HepG2 (cell line): ENCODE measurements at regions not wholly inside any gene's neighbourhood (a gene's known extent, or its start where the extent isn't known, plus 50 kb on each side); places are given as distances from the start of the nearest gene placed in this dataset.

Source experiments
- CREBL2 ChIP-seq: sonication (generic); formaldehyde crosslinking; IDR thresholded peaks from 2 replicates; pipeline ENCODE4 v1.8.1; 2023; ENCODE audit warnings: missing genetic modification reagents, mild to moderate bottlenecking, borderline replicate concordance
- PAF1 ChIP-seq: IDR thresholded peaks from 2 replicates; pipeline ENCODE4 v1.6.1; 2016; ENCODE audit warnings: missing genetic modification reagents, missing compliant biosample characterization
- SNAPC5 ChIP-seq: sonication (generic); formaldehyde crosslinking; IDR thresholded peaks from 2 replicates; pipeline ENCODE4 v1.8.1; 2023; ENCODE audit warnings: mild to moderate bottlenecking, missing genetic modification reagents, borderline replicate concordance
- YEATS2 ChIP-seq: sonication (generic); formaldehyde crosslinking; IDR thresholded peaks from 2 replicates; pipeline ENCODE4 v1.4.0; 2020; ENCODE audit warnings: missing genetic modification reagents, borderline replicate concordance
- ZNF318 ChIP-seq: sonication (generic); formaldehyde crosslinking; IDR thresholded peaks from 2 replicates; pipeline ENCODE4 v1.4.0; 2020; ENCODE audit warnings: mild to moderate bottlenecking, missing genetic modification reagents
- ZNF468 ChIP-seq: sonication (generic); formaldehyde crosslinking; IDR thresholded peaks from 2 replicates; pipeline ENCODE4 v1.8.0; 2022; ENCODE audit warnings: mild to moderate bottlenecking, moderate library complexity, missing genetic modification reagents
- ZNF841 ChIP-seq: sonication (generic); formaldehyde crosslinking; IDR thresholded peaks from 2 replicates; pipeline ENCODE4 v1.8.1; 2023; ENCODE audit warnings: missing genetic modification reagents, borderline replicate concordance
- TF ChIP-seq, protein P1 (sequence below): sonication (generic); formaldehyde crosslinking; IDR thresholded peaks from 2 replicates; pipeline ENCODE4 v1.4.0; 2020; ENCODE audit warnings: missing genetic modification reagents
- TF ChIP-seq, protein P2 (sequence below): sonication (generic); formaldehyde crosslinking; IDR thresholded peaks from 2 replicates; pipeline ENCODE4 v1.4.0; 2020; ENCODE audit warnings: low read depth, mild to moderate bottlenecking, missing genetic modification reagents
- TF ChIP-seq, protein P3 (sequence below): sonication (generic); formaldehyde crosslinking; IDR thresholded peaks from 2 replicates; pipeline ENCODE4 v1.5.1; 2020; ENCODE audit warnings: mild to moderate bottlenecking, missing genetic modification reagents, borderline replicate concordance

- TF ChIP-seq ZNF318 (CRISPR knock-in tag) (no peak), SNAPC5 (CRISPR knock-in tag) (no peak), YEATS2 (CRISPR knock-in tag) (no peak), ZNF841 (no peak), PAF1 (no peak), ZNF468 (CRISPR knock-in tag) (no peak), CREBL2 (no peak)
- TF ChIP-seq, protein P1, sequence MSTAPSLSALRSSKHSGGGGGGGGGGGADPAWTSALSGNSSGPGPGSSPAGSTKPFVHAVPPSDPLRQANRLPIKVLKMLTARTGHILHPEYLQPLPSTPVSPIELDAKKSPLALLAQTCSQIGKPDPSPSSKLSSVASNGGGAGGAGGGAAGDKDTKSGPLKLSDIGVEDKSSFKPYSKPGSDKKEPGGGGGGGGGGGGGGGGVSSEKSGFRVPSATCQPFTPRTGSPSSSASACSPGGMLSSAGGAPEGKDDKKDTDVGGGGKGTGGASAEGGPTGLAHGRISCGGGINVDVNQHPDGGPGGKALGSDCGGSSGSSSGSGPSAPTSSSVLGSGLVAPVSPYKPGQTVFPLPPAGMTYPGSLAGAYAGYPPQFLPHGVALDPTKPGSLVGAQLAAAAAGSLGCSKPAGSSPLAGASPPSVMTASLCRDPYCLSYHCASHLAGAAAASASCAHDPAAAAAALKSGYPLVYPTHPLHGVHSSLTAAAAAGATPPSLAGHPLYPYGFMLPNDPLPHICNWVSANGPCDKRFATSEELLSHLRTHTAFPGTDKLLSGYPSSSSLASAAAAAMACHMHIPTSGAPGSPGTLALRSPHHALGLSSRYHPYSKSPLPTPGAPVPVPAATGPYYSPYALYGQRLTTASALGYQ (CRISPR knock-in tag) = no peak
- TF ChIP-seq, protein P2, sequence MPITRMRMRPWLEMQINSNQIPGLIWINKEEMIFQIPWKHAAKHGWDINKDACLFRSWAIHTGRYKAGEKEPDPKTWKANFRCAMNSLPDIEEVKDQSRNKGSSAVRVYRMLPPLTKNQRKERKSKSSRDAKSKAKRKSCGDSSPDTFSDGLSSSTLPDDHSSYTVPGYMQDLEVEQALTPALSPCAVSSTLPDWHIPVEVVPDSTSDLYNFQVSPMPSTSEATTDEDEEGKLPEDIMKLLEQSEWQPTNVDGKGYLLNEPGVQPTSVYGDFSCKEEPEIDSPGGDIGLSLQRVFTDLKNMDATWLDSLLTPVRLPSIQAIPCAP (CRISPR knock-in tag) = no peak
- TF ChIP-seq, protein P3, sequence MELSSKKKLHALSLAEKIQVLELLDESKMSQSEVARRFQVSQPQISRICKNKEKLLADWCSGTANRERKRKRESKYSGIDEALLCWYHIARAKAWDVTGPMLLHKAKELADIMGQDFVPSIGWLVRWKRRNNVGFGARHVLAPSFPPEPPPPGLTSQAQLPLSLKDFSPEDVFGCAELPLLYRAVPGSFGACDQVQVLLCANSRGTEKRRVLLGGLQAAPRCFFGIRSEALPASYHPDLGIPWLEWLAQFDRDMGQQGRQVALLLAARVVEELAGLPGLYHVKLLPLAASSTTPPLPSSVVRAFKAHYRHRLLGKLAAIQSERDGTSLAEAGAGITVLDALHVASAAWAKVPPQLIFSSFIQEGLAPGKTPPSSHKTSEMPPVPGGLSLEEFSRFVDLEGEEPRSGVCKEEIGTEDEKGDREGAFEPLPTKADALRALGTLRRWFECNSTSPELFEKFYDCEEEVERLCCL (CRISPR knock-in tag) = no peak
Observed at GRCh38 chr10:59524348-59524747, 162.0 kb upstream of the FAM13C start (continued).
